IPS DF 4.7 (cell line): ENCODE measurements at regions not wholly inside any gene's neighbourhood (a gene's known extent, or its start where the extent isn't known, plus 50 kb on each side); places are given as distances from the start of the nearest gene placed in this dataset.

Experiments
- DNase-seq: peaks from one replicate; pipeline ENCODE4 v3.0.0-alpha.2; 2013; ENCODE audit warnings: low spot score; ENCODE audit errors: extremely low read depth

GRCh38 chr21:18460979-18461378 is 57.4 kb upstream of the TMPRSS15 start:
- no peak for DNase-seq

GRCh38 chr21:18461743-18462142 is 58.2 kb upstream of the TMPRSS15 start:
- DNase-seq = no peak

GRCh38 chr21:18467715-18468114 is 64.1 kb upstream of the TMPRSS15 start:
- no peak for DNase-seq

GRCh38 chr21:18468790-18469189 is 65.2 kb upstream of the TMPRSS15 start:
- DNase-seq = no peak

- no peak for DNase-seq
These were observed 73.1 kb upstream of the TMPRSS15 start for GRCh38 chr21:18476639-18477038.

GRCh38 chr21:18477043-18477442 is 73.5 kb upstream of the TMPRSS15 start:
- no peak for DNase-seq

- DNase-seq = no peak
These were observed 74.9 kb upstream of the TMPRSS15 start for GRCh38 chr21:18478513-18478912.

- no peak for DNase-seq
These were observed 84.7 kb upstream of the TMPRSS15 start for GRCh38 chr21:18488252-18488651.

GRCh38 chr21:18493422-18493821 is 89.8 kb upstream of the TMPRSS15 start:
- no peak for DNase-seq

GRCh38 chr21:18495523-18495922 is 91.9 kb upstream of the TMPRSS15 start:
- DNase-seq = no peak

GRCh38 chr21:18498431-18498830 is 94.8 kb upstream of the TMPRSS15 start:
- DNase-seq = no peak

GRCh38 chr21:18499761-18500376 is 96.3 kb upstream of the TMPRSS15 start:
- peak; percentile 11 for DNase-seq

GRCh38 chr21:18518054-18518481 is 114.5 kb upstream of the TMPRSS15 start:
- no peak for DNase-seq

GRCh38 chr21:18521204-18521603 is 117.6 kb upstream of the TMPRSS15 start:
- DNase-seq = no peak

GRCh38 chr21:18522181-18522972 is 118.8 kb upstream of the TMPRSS15 start:
- DNase-seq = no peak

- DNase-seq = no peak
These were observed 120.7 kb upstream of the TMPRSS15 start for GRCh38 chr21:18524097-18524880.

GRCh38 chr21:18529254-18529653 is 125.7 kb upstream of the TMPRSS15 start:
- no peak for DNase-seq

- DNase-seq = no peak
These were observed 138.5 kb upstream of the TMPRSS15 start for GRCh38 chr21:18542081-18542480.

GRCh38 chr21:18545908-18546307 is 142.3 kb upstream of the TMPRSS15 start:
- DNase-seq = no peak

GRCh38 chr21:18547347-18547746 is 143.8 kb upstream of the TMPRSS15 start:
- no peak for DNase-seq

- DNase-seq = no peak
These were observed 144.7 kb upstream of the TMPRSS15 start for GRCh38 chr21:18548249-18548648.

- DNase-seq = no peak
These were observed 145.8 kb upstream of the TMPRSS15 start for GRCh38 chr21:18549214-18549905.
